ENCODE measurements at regions not wholly inside any gene's neighbourhood (a gene's known extent, or its start where the extent isn't known, plus 50 kb on each side); places are given as distances from the start of the nearest gene placed in this dataset.

DNA sequence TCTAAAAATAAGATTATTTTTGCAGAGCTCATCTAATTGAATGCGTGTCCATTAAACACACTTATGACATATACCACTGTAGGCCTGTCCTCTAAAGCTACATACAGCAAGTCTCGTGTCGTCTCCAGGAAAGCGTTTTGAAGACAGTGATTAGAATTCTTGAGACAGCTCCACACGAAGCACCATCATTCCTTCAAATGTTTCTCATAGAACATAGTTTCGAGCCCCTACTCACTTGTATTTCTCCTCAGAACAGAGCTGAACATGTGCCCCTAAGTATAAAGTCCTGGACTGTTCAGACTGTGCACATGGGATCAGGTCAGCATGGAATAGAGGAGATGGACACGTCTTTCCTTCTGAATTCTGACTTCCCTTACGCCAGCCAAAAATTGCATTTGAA lies 64.5 kb upstream of the HMGA2 start (continued):
- no peak for TF ChIP-seq NPAS2 (CRISPR knock-in tag; IDR thresholded peaks at IDR 0.05; ENCODE audit: borderline replicate concordance)
- no peak for TF ChIP-seq SREBF2 (IDR thresholded peaks at IDR 0.05)
- TF ChIP-seq FOSB (CRISPR knock-in tag; IDR thresholded peaks at IDR 0.05): no peak
- TF ChIP-seq ZC3H11A (IDR thresholded peaks at IDR 0.05): no peak
- no peak for TF ChIP-seq CHD2 (IDR thresholded peaks at IDR 0.05; ENCODE audit: low read length, partially characterized antibody)
- no peak for TF ChIP-seq KDM5A (IDR thresholded peaks at IDR 0.05)

GRCh38 chr12:65761301-65761700 lies 63.0 kb upstream of the HMGA2 start:
- 65% methylated on average over 2 of the region's 2 CpGs for WGBS (ENCODE audit: missing lambda C conversion rate)
- CTCF ChIA-PET: interaction anchor here (0.8 kb wide), 1 partner anchor 9 kb away, joined by 3 read pairs; no protein-coding TSS in a partner anchor
- Histone ChIP-seq H3K4me3 (no peak overlapping the region), H3K27ac (no peak overlapping the region), H3K4me2 (no peak overlapping the region), H3K4me1 (no peaks in the 10 kb centered on the region), H3K9me3 (no peaks in the 10 kb centered on the region)
- FAIRE-seq: no peak
- DNase-seq (ENCODE audit: low read depth in 1 of 2, low spot score in 1 of 2): no peak
- TF ChIP-seq FOSL2 (IDR thresholded peaks at IDR 0.05): no peak
- TF ChIP-seq FOSL2 (CRISPR knock-in tag; IDR thresholded peaks at IDR 0.05): no peak
- TF ChIP-seq HEYL (CRISPR knock-in tag; IDR thresholded peaks at IDR 0.05): no peak
- no peak for TF ChIP-seq EHF (CRISPR knock-in tag; IDR thresholded peaks at IDR 0.05)
- TF ChIP-seq CEBPB (IDR thresholded peaks at IDR 0.05): no peak
- no peak for TF ChIP-seq EHMT2 (IDR thresholded peaks at IDR 0.05; ENCODE audit: low read depth)
- TF ChIP-seq ZNF302 (CRISPR knock-in tag; IDR thresholded peaks at IDR 0.05): no peak
- TF ChIP-seq, protein P1, sequence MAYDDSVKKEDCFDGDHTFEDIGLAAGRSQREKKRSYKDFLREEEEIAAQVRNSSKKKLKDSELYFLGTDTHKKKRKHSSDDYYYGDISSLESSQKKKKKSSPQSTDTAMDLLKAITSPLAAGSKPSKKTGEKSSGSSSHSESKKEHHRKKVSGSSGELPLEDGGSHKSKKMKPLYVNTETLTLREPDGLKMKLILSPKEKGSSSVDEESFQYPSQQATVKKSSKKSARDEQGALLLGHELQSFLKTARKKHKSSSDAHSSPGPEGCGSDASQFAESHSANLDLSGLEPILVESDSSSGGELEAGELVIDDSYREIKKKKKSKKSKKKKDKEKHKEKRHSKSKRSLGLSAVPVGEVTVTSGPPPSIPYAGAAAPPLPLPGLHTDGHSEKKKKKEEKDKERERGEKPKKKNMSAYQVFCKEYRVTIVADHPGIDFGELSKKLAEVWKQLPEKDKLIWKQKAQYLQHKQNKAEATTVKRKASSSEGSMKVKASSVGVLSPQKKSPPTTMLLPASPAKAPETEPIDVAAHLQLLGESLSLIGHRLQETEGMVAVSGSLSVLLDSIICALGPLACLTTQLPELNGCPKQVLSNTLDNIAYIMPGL (CRISPR knock-in tag; IDR thresholded peaks at IDR 0.05; ENCODE audit: borderline replicate concordance): no peak
- no peak for TF ChIP-seq RARB (CRISPR knock-in tag; IDR thresholded peaks at IDR 0.05)
- no peak for TF ChIP-seq MAX (IDR thresholded peaks at IDR 0.05)
- no peak for TF ChIP-seq CBX2 (IDR thresholded peaks at IDR 0.05; ENCODE audit: borderline replicate concordance, low read depth)
- no peak for TF ChIP-seq MYC (IDR thresholded peaks at IDR 0.05; ENCODE audit: borderline replicate concordance, low read length)
- no peak for TF ChIP-seq SREBF2 (IDR thresholded peaks at IDR 0.05)
- POLR2A ChIA-PET: no interaction called here
- no peak for ATAC-seq

DNA sequence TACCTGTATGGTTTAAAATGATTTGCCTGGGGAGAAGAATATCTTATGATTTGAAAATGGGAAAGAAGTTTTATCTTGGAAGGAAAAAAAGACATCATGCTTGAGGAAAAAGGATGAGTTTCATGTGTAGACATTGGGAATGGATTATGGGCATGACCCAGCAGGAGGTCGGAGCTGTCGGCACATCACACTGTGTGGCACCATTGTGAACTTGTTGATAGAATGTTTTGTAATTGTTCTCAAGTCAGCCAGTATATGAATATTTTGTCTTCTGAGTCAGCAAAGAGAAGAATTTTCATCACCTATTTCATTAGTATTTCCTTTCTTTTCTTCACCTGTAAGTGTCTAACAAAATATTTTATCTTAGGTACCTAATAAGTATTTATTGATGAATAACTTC lies 60.0 kb upstream of the HMGA2 start:
- H3K4me2 ChIP-seq: no peak overlapping the region
- DNase-seq (ENCODE audit: low read depth in 1 of 2, low spot score in 1 of 2) (no peak), FAIRE-seq (no peak), ATAC-seq (no peak)
- H3K9me3 ChIP-seq: no peaks in the 10 kb centered on the region
- 88% methylated on average over 2 of the region's 2 CpGs for WGBS (ENCODE audit: missing lambda C conversion rate)
- ChIA-PET CTCF (no interaction called here), POLR2A (no interaction called here)
- no peak overlapping the region for H3K27ac ChIP-seq
- no peak overlapping the region for H3K4me3 ChIP-seq
- TF ChIP-seq SMC3 (IDR thresholded peaks at IDR 0.05): no peak
- H3K4me1 ChIP-seq: no peaks in the 10 kb centered on the region

DNA sequence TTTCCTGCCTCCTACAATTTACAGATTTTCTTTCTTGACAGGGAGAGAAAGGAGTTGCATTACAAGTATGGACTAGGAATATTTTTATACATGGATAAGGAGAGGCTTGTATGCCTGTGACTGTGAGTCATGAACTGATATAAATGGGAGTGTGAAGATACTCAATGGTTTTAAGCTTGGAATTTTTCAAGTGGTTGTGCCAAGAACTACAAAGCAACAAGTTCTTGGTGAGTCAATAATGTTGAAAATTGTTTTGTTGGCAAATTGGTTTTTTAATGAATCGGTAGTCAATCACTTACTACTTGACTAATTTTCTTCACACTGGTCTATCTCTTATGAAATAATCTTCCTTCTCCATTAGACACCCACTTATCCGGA lies 58.9 kb upstream of the HMGA2 start:
- Histone ChIP-seq H3K4me3 (no peak overlapping the region), H3K4me1 (no peaks in the 10 kb centered on the region), H3K4me2 (no peak overlapping the region), H3K27ac (no peak overlapping the region), H3K9me3 (no peaks in the 10 kb centered on the region)
- ATAC-seq (no peak), FAIRE-seq (no peak), DNase-seq (ENCODE audit: low read depth in 1 of 2, low spot score in 1 of 2) (no peak)
- WGBS (ENCODE audit: missing lambda C conversion rate): 73% methylated on average over 2 of the region's 2 CpGs
- ChIA-PET CTCF (no interaction called here), POLR2A (no interaction called here)
- TF ChIP-seq, protein P2, sequence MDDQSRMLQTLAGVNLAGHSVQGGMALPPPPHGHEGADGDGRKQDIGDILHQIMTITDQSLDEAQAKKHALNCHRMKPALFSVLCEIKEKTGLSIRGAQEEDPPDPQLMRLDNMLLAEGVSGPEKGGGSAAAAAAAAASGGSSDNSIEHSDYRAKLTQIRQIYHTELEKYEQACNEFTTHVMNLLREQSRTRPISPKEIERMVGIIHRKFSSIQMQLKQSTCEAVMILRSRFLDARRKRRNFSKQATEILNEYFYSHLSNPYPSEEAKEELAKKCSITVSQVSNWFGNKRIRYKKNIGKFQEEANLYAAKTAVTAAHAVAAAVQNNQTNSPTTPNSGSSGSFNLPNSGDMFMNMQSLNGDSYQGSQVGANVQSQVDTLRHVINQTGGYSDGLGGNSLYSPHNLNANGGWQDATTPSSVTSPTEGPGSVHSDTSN (IDR thresholded peaks at IDR 0.05): no peak
- TF ChIP-seq HOXB13 (CRISPR knock-in tag; IDR thresholded peaks at IDR 0.05; ENCODE audit: low read depth): no peak
- TF ChIP-seq, protein P1 (CRISPR knock-in tag; IDR thresholded peaks at IDR 0.05; ENCODE audit: borderline replicate concordance): no peak

Data from A549 (cell line).